A549 (cell line): ENCODE measurements at regions not wholly inside any gene's neighbourhood (a gene's known extent, or its start where the extent isn't known, plus 50 kb on each side); places are given as distances from the start of the nearest gene placed in this dataset.
"Not testable (repeated sequence)": the region's sequence is repeated elsewhere in the genome, so short reads cannot be mapped to it uniquely, and the experiment has no call there.

Source experiments
- ATAC-seq, 2 experiments: fragments of 200-7000 bp in 1 of 2; fragments of >200 bp in 1 of 2; cut with Nextera tagmentation in 1 of 2; cut with Tn5 transposase in 1 of 2; 3 replicates each; pipeline versions ENCODE4 v1.8.0 to v1.9.1; 2018 to 2020; ENCODE audit warnings: mild to moderate bottlenecking in 1 of 2, moderate library complexity in 1 of 2
- CTCF ChIA-PET: fragments of 300-600 bp; sonication (Branson Sonifier 250); formaldehyde crosslinking; extraction: SDS; loops from one replicate; lab custom pipeline; 2021; ENCODE audit warnings: antibody characterized with exemption, inconsistent platforms; lab: Yijun Ruan, JAX
- POLR2A ChIA-PET: fragments of 350-600 bp; formaldehyde crosslinking; extraction: SDS; loops from one replicate; lab custom pipeline; 2021; ENCODE audit warnings: antibody characterized with exemption, inconsistent platforms; lab: Yijun Ruan, JAX
- DNase-seq, 2 experiments: peaks; one replicate each; pipeline versions ENCODE4 v3.0.0 to v3.0.0-alpha.2; 2011 to 2016; ENCODE audit warnings: low read depth in 1 of 2, low spot score in 1 of 2
- FAIRE-seq: peaks from 2 replicates; lab custom pipeline; 2011; peaks lifted over from hg19 to GRCh38; lab: Jason Lieb, UNC
- H3K27ac ChIP-seq, 2 experiments: fragments of >200 bp; sonication (Bioruptor Twin); formaldehyde crosslinking; 3 replicates each; pipeline ENCODE4 v1.5.1; 2016 to 2017
- H3K4me1 ChIP-seq: fragments of >200 bp; sonication (Bioruptor Twin); formaldehyde crosslinking; 3 replicates; pipeline ENCODE4 v1.6.1; 2016
- H3K4me2 ChIP-seq: fragments of >200 bp; sonication (Bioruptor Twin); formaldehyde crosslinking; 3 replicates; pipeline ENCODE4 v1.6.1; 2016
- H3K4me3 ChIP-seq: fragments of >200 bp; sonication (Bioruptor Twin); formaldehyde crosslinking; 3 replicates; pipeline ENCODE4 v1.5.1; 2016
- H3K9me3 ChIP-seq: fragments of >200 bp; sonication (Bioruptor Twin); formaldehyde crosslinking; 3 replicates; pipeline ENCODE4 v1.6.1; 2016
- ATOH8 ChIP-seq: fragments of 250-450 bp; sonication (Bioruptor Pico); IDR thresholded peaks from 2 replicates; pipeline ENCODE4 v1.5.0; 2020; ENCODE audit warnings: low read depth, mild to moderate bottlenecking, moderate library complexity
- CBX2 ChIP-seq: fragments of 200-600 bp; sonication (generic); IDR thresholded peaks from 2 replicates; pipeline ENCODE4 v1.6.1; 2016; ENCODE audit warnings: low read depth, mild to moderate bottlenecking, borderline replicate concordance
- CHD2 ChIP-seq: fragments of 150-350 bp; IDR thresholded peaks from 2 replicates; pipeline ENCODE4 v1.6.1; 2014; ENCODE audit warnings: low read length; ENCODE audit not compliant: partially characterized antibody
- CHD4 ChIP-seq: fragments of 200-600 bp; sonication (generic); IDR thresholded peaks from 2 replicates; pipeline ENCODE4 v1.6.1; 2016; ENCODE audit warnings: antibody characterized with exemption, mild to moderate bottlenecking, borderline replicate concordance
- E2F6 ChIP-seq: IDR thresholded peaks from 2 replicates; pipeline ENCODE4 v1.6.1; 2012; ENCODE audit warnings: low read depth, borderline replicate concordance
- FOXS1 ChIP-seq: fragments of 250-450 bp; sonication (Bioruptor Pico); IDR thresholded peaks from 2 replicates; pipeline ENCODE4 v1.5.0; 2020; ENCODE audit warnings: mild to moderate bottlenecking, moderate library complexity
- HEYL ChIP-seq: fragments of 250-450 bp; sonication (Bioruptor Pico); IDR thresholded peaks from 2 replicates; pipeline ENCODE4 v1.8.0; 2021; ENCODE audit warnings: mild to moderate bottlenecking, moderate library complexity
- HOXB13 ChIP-seq: fragments of 250-450 bp; sonication (Bioruptor Pico); IDR thresholded peaks from 2 replicates; pipeline ENCODE4 v1.5.0; 2020; ENCODE audit warnings: low read depth, mild to moderate bottlenecking, moderate library complexity
- MAFK ChIP-seq: fragments of 450-650 bp; IDR thresholded peaks from 2 replicates; pipeline ENCODE4 v1.6.1; 2014; ENCODE audit not compliant: partially characterized antibody
- MAZ ChIP-seq: fragments of 150-350 bp; IDR thresholded peaks from 2 replicates; pipeline ENCODE4 v1.6.1; 2014; ENCODE audit warnings: antibody characterized with exemption, low read depth, low read length, borderline replicate concordance
- NFE2L2 ChIP-seq: fragments of 150-350 bp; conservative IDR thresholded peaks from 2 replicates; pipeline ENCODE4 v1.6.1; 2014; ENCODE audit warnings: low read length
- NPAS2 ChIP-seq: fragments of 250-450 bp; sonication (Bioruptor Pico); IDR thresholded peaks from 2 replicates; pipeline ENCODE4 v1.8.0; 2022; ENCODE audit warnings: mild to moderate bottlenecking, moderate library complexity, borderline replicate concordance
- PBX3 ChIP-seq: IDR thresholded peaks from 2 replicates; pipeline ENCODE4 v1.6.1; 2012
- PHF8 ChIP-seq: fragments of 200-600 bp; sonication (generic); IDR thresholded peaks from 2 replicates; pipeline ENCODE4 v1.6.1; 2016; ENCODE audit warnings: low read depth, mild to moderate bottlenecking, antibody characterized with exemption, moderate library complexity, borderline replicate concordance
- RARB ChIP-seq: fragments of 250-450 bp; sonication (Bioruptor Pico); IDR thresholded peaks from 2 replicates; pipeline ENCODE4 v1.8.0; 2021; ENCODE audit warnings: mild to moderate bottlenecking, moderate library complexity
- RCOR1 ChIP-seq: fragments of 150-350 bp; IDR thresholded peaks from 2 replicates; pipeline ENCODE4 v1.6.1; 2014; ENCODE audit warnings: antibody characterized with exemption, low read length, low read depth
- RFX5 ChIP-seq: fragments of 450-650 bp; IDR thresholded peaks from 2 replicates; pipeline ENCODE4 v1.7.1; 2014; ENCODE audit warnings: antibody characterized with exemption, mild to moderate bottlenecking, moderate library complexity
- RNF2 ChIP-seq: fragments of 200-600 bp; sonication (generic); IDR thresholded peaks from 2 replicates; pipeline ENCODE4 v1.6.1; 2016; ENCODE audit warnings: low read depth, mild to moderate bottlenecking, antibody characterized with exemption, moderate library complexity, borderline replicate concordance
- TP53 ChIP-seq: fragments of 250-450 bp; sonication (Bioruptor Pico); IDR thresholded peaks from 2 replicates; pipeline ENCODE4 v1.5.0; 2021; ENCODE audit warnings: mild to moderate bottlenecking, moderate library complexity
- USF2 ChIP-seq: fragments of 450-650 bp; IDR thresholded peaks from 2 replicates; pipeline ENCODE4 v1.6.1; 2014; ENCODE audit warnings: antibody characterized with exemption
- ZC3H11A ChIP-seq: fragments of 450-650 bp; IDR thresholded peaks from 2 replicates; pipeline ENCODE4 v1.6.1; 2014; ENCODE audit warnings: antibody characterized with exemption, mild to moderate bottlenecking
- ZNF302 ChIP-seq: fragments of 250-450 bp; sonication (Bioruptor Pico); IDR thresholded peaks from 2 replicates; pipeline ENCODE4 v1.9.0; 2021; ENCODE audit warnings: inconsistent platforms, mild to moderate bottlenecking, moderate library complexity
- whole genome bisulfite sequencing: methylation state at CpG from one replicate; pipeline ENCODE4 v1.1.6; 2017; ENCODE audit errors: missing lambda C conversion rate; 5-methylcytosine and 5-hydroxymethylcytosine counted together

- DNase-seq, H3K9me3 ChIP-seq, H3K27ac ChIP-seq, CTCF ChIA-PET, H3K4me2 ChIP-seq, POLR2A ChIA-PET, FAIRE-seq, ATAC-seq, H3K4me1 ChIP-seq, H3K4me3 ChIP-seq: not testable (repeated sequence)
- WGBS, result 13% methylated on average over 1 of the region's 1 CpG
Measured at GRCh38 chr18:5830902-5831301, 64.4 kb downstream of the TMEM200C start.

GRCh38 chr18:5828913-5829312 is 66.4 kb downstream of the TMEM200C start:
- FAIRE-seq (no peak), DNase-seq (no peak), ATAC-seq (no peak)
- WGBS, result 0% methylated on average over 1 of the region's 1 CpG
- POLR2A ChIA-PET, result no interaction called here
- Histone ChIP-seq H3K9me3 (no peaks in the 10 kb centered on the region), H3K4me1 (no peaks in the 10 kb centered on the region), H3K27ac (no peak overlapping the region), H3K4me2 (no peak overlapping the region), H3K4me3 (no peak overlapping the region)
- TF ChIP-seq RARB (CRISPR knock-in tag), result no peak
- TF ChIP-seq CHD4, result no peak
- no peak for TF ChIP-seq E2F6
- CTCF ChIA-PET, result interaction anchor here (0.6 kb wide), 1 partner anchor 11 kb away, joined by 5 read pairs; no protein-coding TSS in a partner anchor

GRCh38 chr18:5825663-5826062 is 69.7 kb downstream of the TMEM200C start:
- ATAC-seq, result no peak
- POLR2A ChIA-PET, result no interaction called here

GRCh38 chr18:5824370-5824984 is 70.8 kb downstream of the TMEM200C start:
- DNase-seq (no peak), ATAC-seq (no peak), FAIRE-seq (no peak)
- POLR2A ChIA-PET, result no interaction called here
- Histone ChIP-seq H3K4me3 (no peak overlapping the region), H3K27ac (no peak overlapping the region), H3K4me2 (no peak overlapping the region), H3K4me1 (no peaks in the 10 kb centered on the region), H3K9me3 (no peaks in the 10 kb centered on the region)
- WGBS, result 15% methylated on average over 5 of the region's 5 CpGs
- CTCF ChIA-PET, result no interaction called here
- no peak for TF ChIP-seq HEYL
- no peak for TF ChIP-seq ZC3H11A
- no peak for TF ChIP-seq ZNF302 (CRISPR knock-in tag)
- no peak for TF ChIP-seq RFX5
- TF ChIP-seq USF2, result no peak
- TF ChIP-seq PBX3, result no peak
- no peak for TF ChIP-seq MAZ
- TF ChIP-seq PHF8, result no peak
- no peak for TF ChIP-seq NFE2L2
- TF ChIP-seq FOXS1 (CRISPR knock-in tag), result no peak
- TF ChIP-seq CHD2, result no peak
- TF ChIP-seq RCOR1, result no peak
- no peak for TF ChIP-seq RNF2

More at GRCh38 chr18:5825663-5826062, 69.7 kb downstream of the TMEM200C start:
- FAIRE-seq (no peak), DNase-seq (no peak)
- Histone ChIP-seq H3K4me1 (no peaks in the 10 kb centered on the region), H3K27ac (no peak overlapping the region), H3K4me3 (no peak overlapping the region), H3K4me2 (no peak overlapping the region), H3K9me3 (no peaks in the 10 kb centered on the region)
- CTCF ChIA-PET, result no interaction called here
- 19% methylated on average over 4 of the region's 4 CpGs for WGBS
- no peak for TF ChIP-seq TP53 (CRISPR knock-in tag)
- no peak for TF ChIP-seq CBX2
- no peak for TF ChIP-seq ATOH8 (CRISPR knock-in tag)
- no peak for TF ChIP-seq MAFK
- no peak for TF ChIP-seq NPAS2
- no peak for TF ChIP-seq NFE2L2
- no peak for TF ChIP-seq PHF8
- TF ChIP-seq HOXB13 (CRISPR knock-in tag), result no peak
